ENCODE measurements at regions not wholly inside any gene's neighbourhood (a gene's known extent, or its start where the extent isn't known, plus 50 kb on each side); places are given as distances from the start of the nearest gene placed in this dataset.

DNA sequence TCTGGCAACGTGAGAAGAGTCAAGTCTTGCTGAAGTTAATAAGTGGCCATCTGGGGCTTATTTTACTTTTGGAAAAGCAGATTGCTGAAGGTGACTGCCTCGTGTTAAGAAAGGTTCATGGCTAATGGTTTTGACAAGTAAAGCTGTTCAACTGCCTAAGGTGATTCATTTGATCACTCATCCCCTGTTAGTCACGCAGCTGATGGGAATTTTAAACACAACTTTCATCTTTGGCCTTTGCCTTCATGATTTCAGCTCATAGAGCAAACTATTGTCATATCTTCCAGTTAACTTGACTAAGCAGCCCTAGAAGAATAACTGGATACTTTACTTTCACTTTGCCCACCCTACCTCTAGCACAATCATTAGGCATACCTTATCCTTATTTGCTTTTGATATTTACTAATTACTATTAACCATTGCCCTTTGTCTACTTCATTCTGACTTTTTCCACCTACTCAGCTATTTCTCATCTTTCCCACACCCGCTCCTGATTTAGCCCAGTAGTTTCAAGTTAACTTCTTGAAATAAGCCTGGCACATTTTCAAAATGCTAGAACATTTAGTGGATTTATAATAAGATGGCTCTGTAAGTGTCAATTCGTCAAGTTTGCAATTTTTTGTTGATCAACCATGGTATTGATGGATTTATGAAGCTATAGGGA, 170.6 kb upstream of the S100G start:
- TF ChIP-seq, protein P1, sequence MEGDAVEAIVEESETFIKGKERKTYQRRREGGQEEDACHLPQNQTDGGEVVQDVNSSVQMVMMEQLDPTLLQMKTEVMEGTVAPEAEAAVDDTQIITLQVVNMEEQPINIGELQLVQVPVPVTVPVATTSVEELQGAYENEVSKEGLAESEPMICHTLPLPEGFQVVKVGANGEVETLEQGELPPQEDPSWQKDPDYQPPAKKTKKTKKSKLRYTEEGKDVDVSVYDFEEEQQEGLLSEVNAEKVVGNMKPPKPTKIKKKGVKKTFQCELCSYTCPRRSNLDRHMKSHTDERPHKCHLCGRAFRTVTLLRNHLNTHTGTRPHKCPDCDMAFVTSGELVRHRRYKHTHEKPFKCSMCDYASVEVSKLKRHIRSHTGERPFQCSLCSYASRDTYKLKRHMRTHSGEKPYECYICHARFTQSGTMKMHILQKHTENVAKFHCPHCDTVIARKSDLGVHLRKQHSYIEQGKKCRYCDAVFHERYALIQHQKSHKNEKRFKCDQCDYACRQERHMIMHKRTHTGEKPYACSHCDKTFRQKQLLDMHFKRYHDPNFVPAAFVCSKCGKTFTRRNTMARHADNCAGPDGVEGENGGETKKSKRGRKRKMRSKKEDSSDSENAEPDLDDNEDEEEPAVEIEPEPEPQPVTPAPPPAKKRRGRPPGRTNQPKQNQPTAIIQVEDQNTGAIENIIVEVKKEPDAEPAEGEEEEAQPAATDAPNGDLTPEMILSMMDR (IDR thresholded peaks at IDR 0.05), result no peak
- TF ChIP-seq POLR2A (IDR thresholded peaks at IDR 0.05) (no peak), POLR2AphosphoS5 (IDR thresholded peaks at IDR 0.05; ENCODE audit: insufficient read depth in 1 of 2, low read depth in 1 of 2) (no peak)

All from vagina (tissue), 2 donors.